ENCODE measurements at regions not wholly inside any gene's neighbourhood (a gene's known extent, or its start where the extent isn't known, plus 50 kb on each side); places are given as distances from the start of the nearest gene placed in this dataset.

GRCh38 chr5:29811914-29812679 is 1381.4 kb upstream of the CDH6 start:
- H3K27ac ChIP-seq, result peak overlapping the region; percentile 2; the same call in 1 of the 2 replicates
- TF ChIP-seq CTCF (conservative IDR thresholded peaks at IDR 0.05), result peak; percentile 84

GRCh38 chr5:29805804-29806203 is 1387.7 kb upstream of the CDH6 start:
- no peak for TF ChIP-seq CTCF (conservative IDR thresholded peaks at IDR 0.05)
- no peak overlapping the region for H3K27ac ChIP-seq

- TF ChIP-seq CTCF (conservative IDR thresholded peaks at IDR 0.05), result no peak
These were observed 1392.7 kb upstream of the CDH6 start for GRCh38 chr5:29800752-29801151.

GRCh38 chr5:29796013-29796412 is 1397.5 kb upstream of the CDH6 start:
- no peak overlapping the region for H3K27ac ChIP-seq
- TF ChIP-seq CTCF (conservative IDR thresholded peaks at IDR 0.05), result no peak

More at GRCh38 chr5:29800752-29801151, 1392.7 kb upstream of the CDH6 start:
- H3K27ac ChIP-seq, result no peak overlapping the region

GRCh38 chr5:29795096-29795652 is 1398.3 kb upstream of the CDH6 start:
- TF ChIP-seq CTCF (conservative IDR thresholded peaks at IDR 0.05), result no peak

GRCh38 chr5:29794141-29794787 is 1399.2 kb upstream of the CDH6 start:
- no peak overlapping the region for H3K27ac ChIP-seq
- TF ChIP-seq CTCF (conservative IDR thresholded peaks at IDR 0.05), result no peak

More at GRCh38 chr5:29795096-29795652, 1398.3 kb upstream of the CDH6 start:
- H3K27ac ChIP-seq, result no peak overlapping the region

GRCh38 chr5:29790281-29790680 is 1403.2 kb upstream of the CDH6 start:
- TF ChIP-seq CTCF (conservative IDR thresholded peaks at IDR 0.05), result no peak
- H3K27ac ChIP-seq, result no peak overlapping the region

Data from VCaP (cell line).